ENCODE measurements at regions not wholly inside any gene's neighbourhood (a gene's known extent, or its start where the extent isn't known, plus 50 kb on each side); places are given as distances from the start of the nearest gene placed in this dataset.

DNA sequence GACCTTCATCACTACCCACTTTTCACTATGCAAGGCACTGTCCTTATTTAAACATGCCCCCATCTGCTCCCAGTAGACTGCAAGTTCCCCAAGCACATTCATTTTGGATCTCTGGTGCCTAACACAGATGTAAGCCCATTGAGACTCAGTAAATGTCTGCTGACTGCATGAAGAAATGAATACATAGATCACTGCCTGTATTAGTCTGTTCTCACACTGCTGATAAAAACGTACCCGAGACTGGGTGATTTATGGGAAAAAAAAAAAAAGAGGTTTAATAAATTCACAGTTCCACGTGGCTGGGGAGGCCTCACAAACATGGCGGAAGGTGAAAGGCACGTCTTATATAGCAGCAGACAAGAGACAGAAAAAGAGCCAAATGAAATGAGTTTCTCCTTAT is 204.9 kb downstream of the ATG4C start:
- no peak for DNase-seq

DNA sequence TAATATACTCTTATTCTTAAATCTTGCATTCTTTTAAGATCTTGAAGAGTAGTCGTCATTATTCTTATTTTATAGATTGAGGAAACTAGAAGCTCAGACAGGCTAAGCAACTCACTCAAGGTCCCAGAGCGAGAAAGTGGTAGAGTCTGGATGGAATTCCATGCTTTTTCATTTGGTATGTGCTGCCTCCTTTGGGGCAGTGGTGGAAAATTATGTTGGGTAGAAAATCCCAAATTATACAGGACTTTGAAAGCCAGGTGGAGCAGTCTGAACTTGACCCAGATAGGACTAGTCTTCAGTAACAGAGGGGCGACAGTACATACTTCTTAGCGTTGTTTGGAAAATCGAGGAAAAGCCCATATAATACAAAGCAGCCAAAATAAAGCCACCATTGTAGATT is 205.6 kb downstream of the ATG4C start:
- peak; percentile 2 to 6 for DNase-seq

GRCh38 chr1:62991152-62991551 is 207.2 kb downstream of the ATG4C start:
- no peak for DNase-seq

GRCh38 chr1:62993844-62994243 is 209.9 kb downstream of the ATG4C start:
- no peak for DNase-seq

- no peak for DNase-seq
These were observed 211.2 kb downstream of the ATG4C start for GRCh38 chr1:62995173-62995572.

GRCh38 chr1:62997884-62998283 is 214.0 kb downstream of the ATG4C start:
- no peak for DNase-seq

DNA sequence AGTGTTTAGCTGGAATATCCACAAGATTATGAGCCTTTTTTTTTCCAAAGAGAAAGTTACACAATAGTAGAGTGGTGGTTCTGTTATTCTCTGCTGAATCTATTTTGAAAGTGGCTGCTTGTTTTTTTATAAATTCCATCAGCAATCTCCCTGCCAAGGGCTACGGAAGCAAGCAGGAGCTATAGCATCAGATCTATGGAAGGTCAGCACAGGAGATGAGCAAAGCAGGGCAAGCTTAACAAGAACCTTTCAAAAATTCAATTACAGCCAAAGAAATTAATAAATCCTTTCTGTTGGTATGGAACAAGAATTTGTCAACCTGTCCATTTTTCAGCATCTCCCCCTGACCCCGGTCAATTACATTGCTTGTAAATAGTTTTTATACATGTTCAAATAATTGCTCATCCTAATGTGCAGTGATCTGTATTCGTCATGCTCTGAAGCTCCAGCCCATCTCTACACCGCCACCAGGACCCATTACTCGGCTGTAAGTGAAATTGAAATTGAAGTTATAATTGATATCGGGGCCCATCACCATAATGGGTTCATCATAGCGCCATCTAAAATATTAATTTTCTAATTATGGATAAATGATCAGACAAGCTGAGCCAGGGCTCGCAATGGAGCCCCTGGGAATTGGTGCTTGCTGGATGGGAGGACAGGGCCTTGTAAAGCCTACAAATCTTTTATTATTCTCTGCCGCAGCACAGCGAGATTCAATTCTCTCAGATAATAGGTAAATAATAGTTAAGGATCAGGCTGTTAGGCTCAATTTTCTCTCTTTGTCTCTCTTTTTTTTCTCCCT is 215.1 kb downstream of the ATG4C start:
- no peak for DNase-seq

- no peak for DNase-seq
These were observed 216.6 kb downstream of the ATG4C start for GRCh38 chr1:63000508-63000907.

- DNase-seq = no peak
These were observed 220.9 kb downstream of the ATG4C start for GRCh38 chr1:63004868-63005267.

DNA sequence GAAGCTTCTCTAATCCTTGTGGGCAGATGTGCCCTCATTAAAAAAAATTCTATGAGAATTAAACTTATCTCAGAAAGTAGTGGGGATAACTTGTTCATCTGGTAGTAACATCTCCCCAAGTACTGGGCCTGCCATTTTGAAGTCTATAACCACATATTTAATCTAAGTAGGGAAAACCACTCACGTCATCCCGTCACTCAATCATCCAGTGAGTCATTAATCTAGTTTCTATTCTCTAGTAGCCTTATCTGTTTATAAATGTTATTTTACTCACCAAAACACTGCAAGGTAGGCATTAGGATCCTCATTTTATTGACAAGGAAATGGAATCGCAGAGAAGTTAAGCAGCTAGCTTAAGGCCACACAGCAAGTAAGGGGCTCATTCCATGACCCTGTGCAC is 221.9 kb downstream of the ATG4C start:
- DNase-seq = no peak

GRCh38 chr1:63009421-63009820 is 225.5 kb downstream of the ATG4C start:
- DNase-seq = no peak

- DNase-seq = no peak
These were observed 227.2 kb downstream of the ATG4C start for GRCh38 chr1:63010913-63011660.

DNA sequence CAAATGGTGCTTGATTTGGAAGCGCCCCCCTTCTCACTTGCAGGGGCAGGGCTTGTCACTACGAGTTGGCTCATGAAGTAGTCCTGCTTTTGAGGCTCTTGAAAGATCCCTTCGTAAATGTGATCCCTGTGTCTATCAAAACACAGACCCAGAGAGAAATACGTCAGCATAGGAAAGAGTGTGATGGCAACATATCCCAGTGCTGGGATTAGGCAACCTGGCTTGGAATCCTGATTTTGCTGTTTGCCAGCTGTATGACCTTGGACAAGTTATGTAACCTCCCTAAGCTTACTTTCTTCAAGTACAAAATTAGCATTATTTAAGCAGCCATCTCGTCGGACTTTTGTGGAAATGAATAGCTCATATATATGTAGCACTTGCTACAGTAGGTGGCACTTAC is 228.4 kb downstream of the ATG4C start:
- DNase-seq = no peak

DNA sequence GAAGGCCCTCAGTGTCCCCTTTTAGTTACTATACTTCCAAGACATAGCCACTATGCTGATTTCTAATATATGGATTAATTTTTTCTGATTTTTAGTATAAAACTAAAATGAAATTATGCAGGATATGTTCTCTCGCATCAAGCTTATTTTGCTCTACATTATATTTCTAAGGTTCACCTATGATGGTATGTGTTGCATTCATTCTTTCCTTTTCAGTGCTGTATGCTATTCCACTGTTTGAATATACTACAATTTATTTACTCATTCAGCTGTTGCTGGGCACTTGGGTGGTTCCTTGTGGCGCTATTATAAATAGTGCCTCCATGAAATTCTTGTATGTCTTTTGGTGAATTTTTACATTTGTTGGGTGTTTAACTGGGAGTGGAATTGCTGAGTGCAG is 230.3 kb downstream of the ATG4C start:
- DNase-seq = no peak

DNA sequence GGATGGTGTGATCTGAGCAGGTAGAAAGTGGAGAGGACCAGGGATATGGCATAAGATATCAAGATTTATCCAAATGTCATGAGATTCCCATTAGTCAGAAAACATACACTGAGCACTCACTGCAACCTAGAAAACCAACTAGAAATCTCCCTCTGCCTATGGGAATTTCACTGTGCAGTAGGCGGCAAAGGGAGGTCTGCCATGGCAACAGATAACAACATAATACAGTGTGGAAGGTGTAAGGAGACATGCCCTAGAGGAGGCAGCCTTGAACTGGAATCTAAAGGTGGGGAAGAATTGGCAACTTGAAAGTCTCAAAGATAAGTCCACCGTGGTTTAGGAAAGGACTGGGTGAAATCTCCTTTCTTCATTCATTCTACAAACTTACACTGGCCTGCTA is 238.4 kb downstream of the ATG4C start:
- no peak for DNase-seq

DNA sequence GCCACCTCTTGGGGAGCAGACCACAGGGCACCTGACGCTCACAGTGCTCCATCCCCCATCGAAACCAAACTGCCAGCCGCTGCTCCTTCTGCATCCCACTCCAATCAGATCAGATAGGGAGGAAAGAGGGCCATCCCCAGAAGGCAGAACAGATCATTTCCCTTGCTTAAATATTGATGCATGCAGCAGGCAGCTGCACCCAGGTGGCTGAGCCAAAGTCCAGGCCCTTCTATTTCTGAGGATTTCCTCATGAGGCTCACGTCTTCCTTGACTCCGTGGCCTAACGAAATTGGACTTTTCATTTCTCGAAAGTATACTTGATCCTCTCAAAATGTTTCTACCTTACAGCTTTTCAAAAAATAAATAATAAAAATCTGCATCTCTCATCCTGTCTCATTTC is 239.2 kb downstream of the ATG4C start:
- DNase-seq = no peak

- no peak for DNase-seq
These were observed 239.7 kb downstream of the ATG4C start for GRCh38 chr1:63023637-63024036.

GRCh38 chr1:63024132-63024531 is 240.2 kb downstream of the ATG4C start:
- no peak for DNase-seq

DNA sequence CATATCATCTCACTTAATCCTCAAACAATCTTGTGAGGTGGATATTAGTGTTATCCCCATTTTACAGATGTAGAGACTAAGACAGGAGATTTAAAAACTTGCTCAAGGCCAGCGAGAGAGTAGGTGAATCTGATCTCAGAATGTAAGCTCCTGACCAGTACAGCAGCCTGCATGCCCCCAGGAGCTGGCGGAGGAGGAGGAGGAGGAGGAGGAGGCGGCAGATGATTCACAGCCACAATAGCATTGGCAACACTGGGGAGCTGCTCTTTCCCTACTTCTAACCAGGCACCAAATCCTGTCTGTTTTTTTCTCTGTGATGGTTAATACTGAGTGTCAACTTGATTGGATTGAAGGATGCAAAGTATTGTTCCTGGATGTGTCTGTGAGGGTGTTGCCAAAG is 243.2 kb downstream of the ATG4C start:
- no peak for DNase-seq

DNA sequence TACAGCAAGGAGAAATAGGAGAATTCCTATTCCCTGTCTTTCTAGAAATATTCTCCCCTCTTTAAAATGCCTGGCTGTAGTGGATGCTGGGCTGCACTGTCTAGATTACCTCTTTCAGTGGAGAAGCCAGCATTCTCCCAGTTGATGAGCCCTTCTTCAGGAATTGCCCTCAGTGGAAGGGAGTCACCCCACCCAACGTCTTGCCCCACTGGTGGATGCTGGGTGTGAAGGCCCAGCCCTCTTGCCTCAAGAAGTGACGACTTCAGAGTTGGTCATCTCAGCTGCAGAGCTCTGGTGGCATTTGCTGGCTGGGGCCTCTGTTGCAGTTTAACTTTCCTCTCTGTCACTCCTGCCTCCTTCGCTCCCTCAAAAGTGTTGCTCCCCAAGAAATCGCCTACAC is 248.2 kb downstream of the ATG4C start:
- DNase-seq = no peak

DNA sequence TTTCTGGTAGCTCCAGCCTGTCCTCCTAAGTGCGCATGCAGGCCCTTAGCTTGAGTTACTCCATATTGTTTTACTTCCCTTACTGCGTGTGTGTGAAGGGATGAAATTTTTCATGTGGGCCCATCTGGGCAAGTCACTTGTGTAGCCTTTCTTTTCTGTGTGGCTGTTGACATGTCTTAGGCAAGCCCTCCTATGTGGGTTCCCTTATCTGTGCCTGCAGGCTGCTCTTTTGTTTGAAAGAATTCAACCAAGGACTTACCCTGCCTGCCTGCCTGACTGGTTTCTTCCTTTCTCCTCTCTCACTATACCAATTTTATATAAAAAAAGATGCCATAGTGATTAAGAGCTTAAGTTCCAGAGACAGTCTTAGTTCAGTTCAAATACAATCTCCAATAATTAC is 249.3 kb downstream of the ATG4C start:
- no peak for DNase-seq

GRCh38 chr1:63034256-63034655 is 250.3 kb downstream of the ATG4C start:
- DNase-seq = no peak

- no peak for DNase-seq
These were observed 254.7 kb downstream of the ATG4C start for GRCh38 chr1:63038586-63038985.

DNA sequence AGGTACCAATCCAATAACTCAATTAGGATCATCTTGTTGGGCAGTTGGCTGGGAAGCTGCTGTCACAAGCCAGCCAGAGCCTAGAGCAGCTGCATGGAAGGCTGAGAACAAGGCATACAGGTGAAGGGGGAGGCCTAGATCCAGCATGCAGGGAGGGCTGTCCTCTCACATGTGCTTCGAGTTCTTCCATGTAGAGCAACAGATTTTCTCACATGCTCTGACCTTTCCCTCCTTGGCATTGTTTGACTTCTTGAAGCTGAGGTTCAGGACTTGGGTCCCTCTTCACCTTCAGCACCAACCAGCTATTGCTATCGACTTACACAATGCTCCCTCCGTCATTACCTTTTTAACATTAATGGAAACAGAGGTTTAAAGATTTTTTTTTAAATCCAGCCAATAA is 257.7 kb downstream of the ATG4C start:
- no peak for DNase-seq

- no peak for DNase-seq
These were observed 258.3 kb downstream of the ATG4C start for GRCh38 chr1:63042278-63042677.

All from NCI-H446 (cell line).